HEK293 (cell line): ENCODE measurements at regions not wholly inside any gene's neighbourhood (a gene's known extent, or its start where the extent isn't known, plus 50 kb on each side); places are given as distances from the start of the nearest gene placed in this dataset.
A peak's percentile ranks its signal among the peaks of the same experiment; 100 is the strongest.

Source experiments
- CTCF ChIA-PET: fragments of 350-600 bp; formaldehyde crosslinking; extraction: SDS; loops from one replicate; lab custom pipeline; 2021; ENCODE audit warnings: antibody characterized with exemption; lab: Yijun Ruan, JAX
- POLR2A ChIA-PET: fragments of 300-600 bp; formaldehyde crosslinking; extraction: SDS; loops from one replicate; lab custom pipeline; 2020; ENCODE audit warnings: antibody characterized with exemption, inconsistent platforms; lab: Yijun Ruan, JAX
- H3K27ac ChIP-seq: fragments of 200-500 bp; sonication (Bioruptor generic); 2 replicates; pipeline ENCODE4 v1.5.1; 2014; ENCODE audit warnings: low read depth, low read length, control low read depth, inconsistent platforms; ENCODE audit errors: extremely low read depth
- H3K36me3 ChIP-seq, 2 experiments: fragments of 200-500 bp in 1 of 2; sonication (Bioruptor generic) in 1 of 2; 1 replicate in 1 of 2; 2 replicates in 1 of 2; pipeline ENCODE4 v1.5.1; 2014 to 2017; ENCODE audit warnings: inconsistent platforms in 2 of 2, low read length in 2 of 2; ENCODE audit not compliant: control insufficient read depth in 2 of 2, insufficient read depth in 1 of 2
- H3K4me1 ChIP-seq: fragments of 200-500 bp; sonication (Bioruptor generic); 2 replicates; pipeline ENCODE4 v1.5.1; 2014; ENCODE audit warnings: mild to moderate bottlenecking, low read length, inconsistent platforms; ENCODE audit not compliant: control insufficient read depth, insufficient read depth
- H3K4me3 ChIP-seq: 2 replicates; pipeline ENCODE4 v1.5.1; 2011; ENCODE audit warnings: low read depth, mild to moderate bottlenecking, control low read depth, low read length, moderate library complexity
- H3K9me3 ChIP-seq: fragments of 200-500 bp; sonication (Bioruptor generic); 2 replicates; pipeline ENCODE4 v1.5.1; 2014; ENCODE audit warnings: low read depth, low read length, inconsistent platforms; ENCODE audit not compliant: control insufficient read depth, insufficient read depth
- GLI4 ChIP-seq: fragments of 450-650 bp; formaldehyde crosslinking; IDR thresholded peaks from 2 replicates; pipeline ENCODE4 v1.5.1; 2016; ENCODE audit warnings: missing biosample characterization, missing genetic modification characterization
- HIC1 ChIP-seq: fragments of 450-650 bp; formaldehyde crosslinking; IDR thresholded peaks from 2 replicates; pipeline ENCODE4 v1.5.1; 2016; ENCODE audit warnings: missing biosample characterization, missing genetic modification characterization
- MZF1 ChIP-seq: fragments of 450-650 bp; formaldehyde crosslinking; IDR thresholded peaks from 2 replicates; pipeline ENCODE4 v1.5.1; 2017; ENCODE audit warnings: missing biosample characterization, missing genetic modification characterization, borderline replicate concordance
- PRDM10 ChIP-seq: fragments of 450-650 bp; formaldehyde crosslinking; IDR thresholded peaks from 2 replicates; pipeline ENCODE4 v1.5.1; 2016; ENCODE audit warnings: missing biosample characterization, missing genetic modification characterization
- SALL2 ChIP-seq: fragments of 450-650 bp; formaldehyde crosslinking; IDR thresholded peaks from 2 replicates; pipeline ENCODE4 v1.5.0; 2017; ENCODE audit warnings: missing biosample characterization, mild to moderate bottlenecking, missing genetic modification characterization, borderline replicate concordance
- SP2 ChIP-seq: fragments of 450-650 bp; formaldehyde crosslinking; IDR thresholded peaks from 2 replicates; pipeline ENCODE4 v1.5.1; 2016; ENCODE audit warnings: missing biosample characterization, missing genetic modification characterization
- TRIM28 ChIP-seq: IDR thresholded peaks from 2 replicates; pipeline ENCODE4 v1.6.1; 2011; ENCODE audit warnings: low read length, control low read depth, borderline replicate concordance
- ZBTB11 ChIP-seq: fragments of 450-650 bp; formaldehyde crosslinking; conservative IDR thresholded peaks from 2 replicates; pipeline ENCODE4 v1.5.1; 2016; ENCODE audit warnings: low read depth, missing biosample characterization, missing genetic modification characterization
- ZBTB20 ChIP-seq: fragments of 450-650 bp; formaldehyde crosslinking; IDR thresholded peaks from 2 replicates; pipeline ENCODE4 v1.5.1; 2016; ENCODE audit warnings: missing biosample characterization, missing genetic modification characterization
- ZFP37 ChIP-seq: fragments of 450-650 bp; formaldehyde crosslinking; IDR thresholded peaks from 2 replicates; pipeline ENCODE4 v1.5.1; 2016; ENCODE audit warnings: missing biosample characterization, missing genetic modification characterization
- ZNF174 ChIP-seq: fragments of 450-650 bp; formaldehyde crosslinking; IDR thresholded peaks from 2 replicates; pipeline ENCODE4 v1.5.0; 2017; ENCODE audit warnings: missing biosample characterization, mild to moderate bottlenecking, missing genetic modification characterization
- ZNF223 ChIP-seq: fragments of 450-650 bp; formaldehyde crosslinking; IDR thresholded peaks from 2 replicates; pipeline ENCODE4 v1.5.1; 2016; ENCODE audit warnings: missing biosample characterization, missing genetic modification characterization
- ZNF366 ChIP-seq: fragments of 450-650 bp; formaldehyde crosslinking; conservative IDR thresholded peaks from 2 replicates; pipeline ENCODE4 v1.5.1; 2016; ENCODE audit warnings: missing biosample characterization, missing genetic modification characterization
- ZNF549 ChIP-seq: fragments of 450-650 bp; IDR thresholded peaks from 2 replicates; pipeline ENCODE4 v1.5.1; 2018; ENCODE audit warnings: missing biosample characterization, missing genetic modification characterization, mild to moderate bottlenecking, inconsistent platforms, moderate library complexity
- ZNF660 ChIP-seq: fragments of 450-650 bp; IDR thresholded peaks from 2 replicates; pipeline ENCODE4 v1.5.1; 2018; ENCODE audit warnings: missing biosample characterization, mild to moderate bottlenecking, missing genetic modification characterization
- ZNF670 ChIP-seq: fragments of 450-650 bp; formaldehyde crosslinking; IDR thresholded peaks from 2 replicates; pipeline ENCODE4 v1.5.1; 2016; ENCODE audit warnings: missing biosample characterization, missing genetic modification characterization, low read depth

GRCh38 chr12:88801227-88802095, 221.2 kb upstream of the KITLG start:
- H3K4me1 ChIP-seq, result no peaks in the 10 kb centered on the region
- POLR2A ChIA-PET, result no interaction called here
- CTCF ChIA-PET, result no interaction called here
- H3K9me3 ChIP-seq, result no peaks in the 10 kb centered on the region
- no peak overlapping the region for H3K4me3 ChIP-seq
- no peak overlapping the region for H3K27ac ChIP-seq
- H3K36me3 ChIP-seq, result no peaks in the 10 kb centered on the region
- TF ChIP-seq ZNF660 (tag by site-specific recombination) (no peak), SP2 (no peak), GLI4 (tag by site-specific recombination) (no peak), ZFP37 (no peak), ZNF223 (tag by site-specific recombination) (no peak), ZNF174 (tag by site-specific recombination) (no peak), TRIM28 (no peak), ZBTB20 (no peak), HIC1 (tag by site-specific recombination) (no peak), ZNF549 (no peak), ZBTB11 (tag by site-specific recombination) (no peak), MZF1 (no peak), SALL2 (tag by site-specific recombination) (no peak), ZNF670 (tag by site-specific recombination) (no peak)

- TF ChIP-seq PRDM10 (tag by site-specific recombination), result no peak
- peak; percentile 58; the same call in 1 of the 2 replicates for TF ChIP-seq ZNF366 (tag by site-specific recombination)
- ChIA-PET POLR2A (no interaction called here), CTCF (no interaction called here)
- Histone ChIP-seq H3K4me1 (no peaks in the 10 kb centered on the region), H3K4me3 (no peak overlapping the region), H3K27ac (no peak overlapping the region), H3K9me3 (no peaks in the 10 kb centered on the region), H3K36me3 (no peaks in the 10 kb centered on the region)
Observed at GRCh38 chr12:88793096-88793495, 212.8 kb upstream of the KITLG start.
